ENCODE measurements at regions not wholly inside any gene's neighbourhood (a gene's known extent, or its start where the extent isn't known, plus 50 kb on each side); places are given as distances from the start of the nearest gene placed in this dataset.

DNA sequence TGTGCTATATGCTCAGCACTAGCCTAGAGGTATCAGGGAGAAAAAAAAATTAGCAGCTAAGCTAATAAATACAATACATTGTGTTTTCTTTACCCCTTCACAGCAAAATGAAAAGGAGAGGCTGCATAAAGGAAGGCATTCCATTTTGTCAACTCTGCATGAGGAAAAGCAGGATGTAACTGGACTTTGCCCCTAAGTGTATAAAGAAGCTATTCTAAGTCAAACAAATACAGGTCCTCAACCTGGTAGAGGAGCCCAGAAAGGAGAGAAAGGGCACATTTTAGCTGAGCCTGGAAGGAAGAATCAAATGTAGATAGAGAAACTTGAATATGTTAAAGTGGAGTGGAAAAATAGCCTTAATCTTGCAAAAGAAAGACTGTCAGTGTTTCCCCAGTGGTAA is 89.0 kb upstream of the SPRED1 start:
- Histone ChIP-seq H4K20me1 (ENCODE audit: low read depth, low read length) (no peaks in the 10 kb centered on the region), H3K9me3 (ENCODE audit: insufficient read depth, low read length) (no peaks in the 10 kb centered on the region), H3F3A (ENCODE audit: insufficient read depth) (no peaks in the 10 kb centered on the region), H3K79me2 (ENCODE audit: insufficient read depth, low read length) (no peaks in the 10 kb centered on the region), H3K36me3 (ENCODE audit: low read length) (no peaks in the 10 kb centered on the region), H2AFZ (ENCODE audit: low read depth, low read length, severe bottlenecking) (no peak overlapping the region), H3K9ac (ENCODE audit: low read length) (no peak overlapping the region), H3K27me3 (ENCODE audit: low read length) (no peaks in the 10 kb centered on the region), H3K9me2 (replicated peaks; ENCODE audit: insufficient read depth, low read length) (no peaks in the 10 kb centered on the region; the same call in 1 of the 2 replicates), H3K4me3 (ENCODE audit: insufficient read depth, low read length, poor library complexity, severe bottlenecking) (no peak overlapping the region), H3K27ac (ENCODE audit: low read depth, low read length) (no peak overlapping the region), H3K4me2 (ENCODE audit: low read depth, low read length, poor library complexity, severe bottlenecking) (no peak overlapping the region)
- TF ChIP-seq, protein P1, sequence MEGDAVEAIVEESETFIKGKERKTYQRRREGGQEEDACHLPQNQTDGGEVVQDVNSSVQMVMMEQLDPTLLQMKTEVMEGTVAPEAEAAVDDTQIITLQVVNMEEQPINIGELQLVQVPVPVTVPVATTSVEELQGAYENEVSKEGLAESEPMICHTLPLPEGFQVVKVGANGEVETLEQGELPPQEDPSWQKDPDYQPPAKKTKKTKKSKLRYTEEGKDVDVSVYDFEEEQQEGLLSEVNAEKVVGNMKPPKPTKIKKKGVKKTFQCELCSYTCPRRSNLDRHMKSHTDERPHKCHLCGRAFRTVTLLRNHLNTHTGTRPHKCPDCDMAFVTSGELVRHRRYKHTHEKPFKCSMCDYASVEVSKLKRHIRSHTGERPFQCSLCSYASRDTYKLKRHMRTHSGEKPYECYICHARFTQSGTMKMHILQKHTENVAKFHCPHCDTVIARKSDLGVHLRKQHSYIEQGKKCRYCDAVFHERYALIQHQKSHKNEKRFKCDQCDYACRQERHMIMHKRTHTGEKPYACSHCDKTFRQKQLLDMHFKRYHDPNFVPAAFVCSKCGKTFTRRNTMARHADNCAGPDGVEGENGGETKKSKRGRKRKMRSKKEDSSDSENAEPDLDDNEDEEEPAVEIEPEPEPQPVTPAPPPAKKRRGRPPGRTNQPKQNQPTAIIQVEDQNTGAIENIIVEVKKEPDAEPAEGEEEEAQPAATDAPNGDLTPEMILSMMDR (IDR thresholded peaks at IDR 0.05; ENCODE audit: insufficient read depth, low read length, poor library complexity, severe bottlenecking): no peak
- no peak for TF ChIP-seq EZH2phosphoT487 (conservative IDR thresholded peaks at IDR 0.05; ENCODE audit: low read length)

DNA sequence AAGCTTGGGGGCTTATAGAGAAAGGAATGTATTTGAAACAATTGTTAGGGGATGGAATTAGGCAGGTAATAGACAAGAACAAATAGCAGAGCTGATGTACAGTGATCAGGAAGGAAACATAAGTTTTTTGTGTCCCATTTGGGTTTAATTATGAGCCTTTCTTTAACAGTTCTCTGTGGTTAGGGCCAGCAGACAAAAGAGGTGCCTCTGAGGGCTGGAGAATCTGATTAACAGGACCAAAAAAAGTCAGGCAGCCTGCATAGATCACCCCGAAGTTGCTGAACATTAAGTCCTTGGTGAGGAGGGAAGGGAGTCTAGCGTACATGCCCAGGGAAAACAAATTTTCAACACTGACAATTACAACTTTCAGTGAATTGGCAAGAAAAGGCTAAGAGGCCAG is 88.6 kb upstream of the SPRED1 start:
- H3F3A ChIP-seq (ENCODE audit: insufficient read depth): no peaks in the 10 kb centered on the region
- no peaks in the 10 kb centered on the region for H3K79me2 ChIP-seq (ENCODE audit: insufficient read depth, low read length)
- H3K9ac ChIP-seq (ENCODE audit: low read length): no peak overlapping the region
- H3K36me3 ChIP-seq (ENCODE audit: low read length): no peaks in the 10 kb centered on the region
- TF ChIP-seq EZH2phosphoT487 (conservative IDR thresholded peaks at IDR 0.05; ENCODE audit: low read length): no peak
- TF ChIP-seq, protein P1 (IDR thresholded peaks at IDR 0.05; ENCODE audit: insufficient read depth, low read length, poor library complexity, severe bottlenecking): no peak
- H3K4me3 ChIP-seq (ENCODE audit: insufficient read depth, low read length, poor library complexity, severe bottlenecking): no peak overlapping the region
- H3K27me3 ChIP-seq (ENCODE audit: low read length): no peaks in the 10 kb centered on the region
- no peak overlapping the region for H3K4me2 ChIP-seq (ENCODE audit: low read depth, low read length, poor library complexity, severe bottlenecking)
- no peaks in the 10 kb centered on the region for H4K20me1 ChIP-seq (ENCODE audit: low read depth, low read length)
- no peak overlapping the region for H2AFZ ChIP-seq (ENCODE audit: low read depth, low read length, severe bottlenecking)
- H3K9me3 ChIP-seq (ENCODE audit: insufficient read depth, low read length): no peaks in the 10 kb centered on the region
- no peaks in the 10 kb centered on the region; the same call in 1 of the 2 replicates for H3K9me2 ChIP-seq (replicated peaks; ENCODE audit: insufficient read depth, low read length)
- H3K27ac ChIP-seq (ENCODE audit: low read depth, low read length): no peak overlapping the region

DNA sequence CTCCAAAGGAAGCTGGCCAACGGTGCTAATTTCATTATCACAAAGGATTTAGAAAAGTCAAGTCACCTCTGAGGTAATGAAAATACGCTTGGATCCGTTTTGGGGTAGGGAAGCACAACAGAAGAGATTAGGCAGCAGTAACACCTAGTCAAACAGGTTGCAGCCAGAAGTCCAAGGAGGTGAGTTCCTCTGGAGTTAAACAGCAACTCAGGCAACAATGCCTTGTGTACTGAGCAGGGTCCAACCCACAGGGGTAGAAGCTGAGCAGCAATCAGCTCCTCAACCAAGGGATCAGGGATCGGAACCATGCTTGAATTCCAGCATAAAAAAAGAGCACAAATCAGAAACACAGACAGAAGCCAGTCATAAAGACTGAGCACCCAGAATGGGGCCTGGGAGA is 88.1 kb upstream of the SPRED1 start:
- no peaks in the 10 kb centered on the region for H3K9me3 ChIP-seq (ENCODE audit: insufficient read depth, low read length)
- H3K9ac ChIP-seq (ENCODE audit: low read length): no peak overlapping the region
- no peaks in the 10 kb centered on the region for H3K36me3 ChIP-seq (ENCODE audit: low read length)
- H3K27me3 ChIP-seq (ENCODE audit: low read length): no peaks in the 10 kb centered on the region
- no peak overlapping the region for H3K27ac ChIP-seq (ENCODE audit: low read depth, low read length)
- no peaks in the 10 kb centered on the region for H4K20me1 ChIP-seq (ENCODE audit: low read depth, low read length)
- H3F3A ChIP-seq (ENCODE audit: insufficient read depth): no peaks in the 10 kb centered on the region
- H3K79me2 ChIP-seq (ENCODE audit: insufficient read depth, low read length): no peaks in the 10 kb centered on the region
- H2AFZ ChIP-seq (ENCODE audit: low read depth, low read length, severe bottlenecking): no peak overlapping the region
- no peaks in the 10 kb centered on the region; the same call in 1 of the 2 replicates for H3K9me2 ChIP-seq (replicated peaks; ENCODE audit: insufficient read depth, low read length)
- H3K4me2 ChIP-seq (ENCODE audit: low read depth, low read length, poor library complexity, severe bottlenecking): no peak overlapping the region
- no peak for TF ChIP-seq EZH2phosphoT487 (conservative IDR thresholded peaks at IDR 0.05; ENCODE audit: low read length)
- TF ChIP-seq, protein P1 (IDR thresholded peaks at IDR 0.05; ENCODE audit: insufficient read depth, low read length, poor library complexity, severe bottlenecking): no peak
- H3K4me3 ChIP-seq (ENCODE audit: insufficient read depth, low read length, poor library complexity, severe bottlenecking): no peak overlapping the region
